Activated naive CD8-positive, alpha-beta T cell treated with anti-CD3 and anti-CD28 coated beads, Interleukin-2, amount 50 U/mL, for 24 hours (primary cell): ENCODE measurements at regions not wholly inside any gene's neighbourhood (a gene's known extent, or its start where the extent isn't known, plus 50 kb on each side); places are given as distances from the start of the nearest gene placed in this dataset.
"Not testable (repeated sequence)": the region's sequence is repeated elsewhere in the genome, so short reads cannot be mapped to it uniquely, and the experiment has no call there.

ENCODE experiments used
- ATAC-seq: fragments of 150-1000 bp; cut with Tn5 transposase; one replicate; pipeline ENCODE4 v1.10.0; 2021
- DNase-seq: peaks from one replicate; pipeline ENCODE4 v3.0.0; 2021
- H3K27ac Mint-ChIP-seq: one replicate; pipeline ENCODE4 v1.8.0; 2021; ENCODE audit warnings: mild to moderate bottlenecking, mixed read lengths
- H3K27me3 Mint-ChIP-seq: one replicate; pipeline ENCODE4 v1.8.0; 2021; ENCODE audit warnings: mixed read lengths
- H3K36me3 Mint-ChIP-seq: one replicate; pipeline ENCODE4 v1.8.0; 2021; ENCODE audit warnings: low read depth, mixed read lengths
- H3K4me1 Mint-ChIP-seq: one replicate; pipeline ENCODE4 v1.8.0; 2021; ENCODE audit warnings: mixed read lengths
- H3K4me3 Mint-ChIP-seq: one replicate; pipeline ENCODE4 v1.8.0; 2021; ENCODE audit warnings: mild to moderate bottlenecking, moderate library complexity, mixed read lengths
- H3K9me3 Mint-ChIP-seq: one replicate; pipeline ENCODE4 v1.8.0; 2021; ENCODE audit warnings: mixed read lengths

DNA sequence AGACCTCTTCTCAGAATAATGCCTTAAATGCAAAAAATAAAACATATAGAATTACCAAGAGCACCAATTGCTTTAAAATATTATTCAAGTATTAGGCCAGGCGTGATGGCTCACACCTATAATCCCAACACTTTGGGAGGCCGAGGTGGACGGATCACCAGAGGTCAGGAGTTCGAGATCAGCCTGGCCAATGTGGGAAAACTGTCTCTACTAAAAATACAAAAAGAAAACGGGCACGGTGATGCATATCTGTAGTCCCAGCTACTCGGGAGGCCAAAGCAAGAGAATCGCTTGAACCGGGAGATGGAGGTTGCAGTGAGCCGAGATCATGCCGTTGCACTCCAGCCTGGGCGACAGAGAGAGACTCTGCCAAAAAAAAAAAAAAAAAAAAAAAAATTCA is 55.4 kb upstream of the RAB6C start:
- not testable (repeated sequence) for ATAC-seq, H3K4me3 Mint-ChIP-seq, DNase-seq, H3K36me3 Mint-ChIP-seq, H3K4me1 Mint-ChIP-seq, H3K27ac Mint-ChIP-seq
- H3K27me3 Mint-ChIP-seq = peaks cover 38% of the 10 kb centered on the region
- peaks cover 14% of the 10 kb centered on the region for H3K9me3 Mint-ChIP-seq

- no peak overlapping the region for H3K27ac Mint-ChIP-seq
- H3K36me3 Mint-ChIP-seq = no peaks in the 10 kb centered on the region
- peaks cover 4% of the 10 kb centered on the region for H3K9me3 Mint-ChIP-seq
- no peak for ATAC-seq
- H3K4me3 Mint-ChIP-seq = no peak overlapping the region
- H3K4me1 Mint-ChIP-seq = peaks cover 5% of the 10 kb centered on the region
- peaks cover 36% of the 10 kb centered on the region for H3K27me3 Mint-ChIP-seq
- DNase-seq = no peak
Observed at GRCh38 chr2:129925381-129925780, 54.1 kb upstream of the RAB6C start.

GRCh38 chr2:129927696-129928095 is 51.8 kb upstream of the RAB6C start:
- no peak for DNase-seq
- H3K27ac Mint-ChIP-seq = no peak overlapping the region
- peaks cover 5% of the 10 kb centered on the region for H3K4me1 Mint-ChIP-seq
- H3K27me3 Mint-ChIP-seq = peaks cover 27% of the 10 kb centered on the region
- H3K9me3 Mint-ChIP-seq = no peaks in the 10 kb centered on the region
- ATAC-seq = no peak
- no peaks in the 10 kb centered on the region for H3K36me3 Mint-ChIP-seq
- no peak overlapping the region for H3K4me3 Mint-ChIP-seq

- no peak overlapping the region for H3K4me3 Mint-ChIP-seq
- ATAC-seq (no peak), DNase-seq (no peak)
- H3K27me3 Mint-ChIP-seq = peaks cover 33% of the 10 kb centered on the region
- no peaks in the 10 kb centered on the region for H3K36me3 Mint-ChIP-seq
- H3K9me3 Mint-ChIP-seq = no peaks in the 10 kb centered on the region
- no peaks in the 10 kb centered on the region for H3K4me1 Mint-ChIP-seq
- H3K27ac Mint-ChIP-seq = no peak overlapping the region
Observed at GRCh38 chr2:129929321-129930290, 49.9 kb upstream of the RAB6C start.
